ENCODE measurements at regions not wholly inside any gene's neighbourhood (a gene's known extent, or its start where the extent isn't known, plus 50 kb on each side); places are given as distances from the start of the nearest gene placed in this dataset.

GRCh38 chr13:76387566-76387965 is 498.6 kb downstream of the KCTD12 start:
- Histone ChIP-seq H3K23ac (ENCODE audit: insufficient read length) (no peak overlapping the region), H3K4me2 (ENCODE audit: insufficient read depth in 1 of 2, low read depth in 2 of 2, low read length in 2 of 2) (no peak overlapping the region), H3K79me1 (ENCODE audit: low read depth, low read length) (no peaks in the 10 kb centered on the region), H4K91ac (replicated peaks; ENCODE audit: insufficient read length, low read length) (no peak overlapping the region), H3K14ac (ENCODE audit: insufficient read length) (no peak overlapping the region), H2BK12ac (ENCODE audit: low read depth, low read length) (no peak overlapping the region), H4K8ac (ENCODE audit: extremely low read depth, insufficient read depth, low read length) (no peak overlapping the region), H2BK5ac (ENCODE audit: low read depth, low read length) (no peak overlapping the region), H3K9ac (replicated peaks in 1 of 4; ENCODE audit: extremely low read depth in 1 of 4, low read depth in 3 of 4, low read length in 3 of 4) (no peak overlapping the region), H3K27me3 (replicated peaks in 1 of 4; ENCODE audit: control insufficient read depth in 3 of 4, extremely low read depth in 1 of 4, insufficient read depth in 3 of 4, low read length in 3 of 4) (no peaks in the 10 kb centered on the region), H3K79me2 (ENCODE audit: control insufficient read depth in 1 of 2, insufficient read depth in 2 of 2, low read length in 2 of 2) (no peaks in the 10 kb centered on the region), H3K9me3 (ENCODE audit: insufficient read depth in 2 of 2, low read depth in 1 of 2, low read length in 1 of 2) (no peaks in the 10 kb centered on the region), H2BK120ac (replicated peaks; ENCODE audit: low read depth, low read length) (no peak overlapping the region), H3K4me3 (ENCODE audit: extremely low read depth in 1 of 4, insufficient read depth in 2 of 4, low read depth in 3 of 4, low read length in 4 of 4) (no peak overlapping the region), H3K23me2 (ENCODE audit: low read depth, low read length) (no peaks in the 10 kb centered on the region), H3K27ac (ENCODE audit: low read depth, low read length) (no peak overlapping the region), H2BK20ac (ENCODE audit: low read length) (no peak overlapping the region), H3K4ac (replicated peaks; ENCODE audit: insufficient read length, low read depth, low read length) (no peak overlapping the region), H2BK15ac (ENCODE audit: low read length) (no peak overlapping the region), H2AK5ac (ENCODE audit: low read depth, low read length) (no peak overlapping the region), H3K4me1 (replicated peaks in 1 of 4; ENCODE audit: control insufficient read depth in 3 of 4, insufficient read depth in 4 of 4, low read length in 3 of 4) (no peaks in the 10 kb centered on the region), H3K56ac (replicated peaks; ENCODE audit: insufficient read length, low read depth, low read length) (no peak overlapping the region), H4K5ac (ENCODE audit: insufficient read length, low read depth, low read length) (no peak overlapping the region), H2AFZ (ENCODE audit: low read length) (no peak overlapping the region), H4K20me1 (replicated peaks in 1 of 2; ENCODE audit: control insufficient read depth in 1 of 2, insufficient read depth in 2 of 2, low read length in 2 of 2) (no peaks in the 10 kb centered on the region), H3K36me3 (ENCODE audit: control insufficient read depth in 2 of 4, insufficient read depth in 4 of 4, low read length in 3 of 4) (no peaks in the 10 kb centered on the region), H3K18ac (ENCODE audit: extremely low read depth, low read length) (no peak overlapping the region)
- 94% methylated on average over 1 of the region's 1 CpG; no CpG with 5 or more reads in 1 of the 2 experiments for WGBS, 2 experiments (ENCODE audit: extremely low coverage in 1 of 2, insufficient coverage in 1 of 2, insufficient read length in 1 of 2, insufficient replicate concordance in 2 of 2, low coverage in 1 of 2, low lambda C conversion rate in 2 of 2, missing lambda C conversion rate in 1 of 2)
- CTCF ChIA-PET (ENCODE audit: partially characterized antibody) = interaction anchor here (1.1 kb wide), 1 partner anchor 511 kb away, joined by 3 read pairs; no protein-coding TSS in a partner anchor
- no peak for FAIRE-seq
- no peak for DNase-seq (ENCODE audit: low read depth in 1 of 2, low spot score in 2 of 2)
- TF ChIP-seq ASH2L (IDR thresholded peaks at IDR 0.05; ENCODE audit: low read length) (no peak), CBX8 (IDR thresholded peaks at IDR 0.05; ENCODE audit: borderline replicate concordance, low read depth, low read length) (no peak)
- POLR2A ChIA-PET (ENCODE audit: partially characterized antibody) = no interaction called here

Data from H1 (cell line).